Astrocyte of the spinal cord (primary cell): ENCODE measurements at regions not wholly inside any gene's neighbourhood (a gene's known extent, or its start where the extent isn't known, plus 50 kb on each side); places are given as distances from the start of the nearest gene placed in this dataset.

Source experiments
- DNase-seq: peaks from one replicate; pipeline ENCODE4 v3.0.0; 2011; ENCODE audit warnings: low read depth, low spot score
- H3K4me3 ChIP-seq: 2 replicates; pipeline ENCODE4 v1.5.1; 2011; ENCODE audit warnings: low read depth, mild to moderate bottlenecking, low read length, moderate library complexity
- in situ Hi-C: cut with HindIII; loops from 2 replicates; pipeline ENCODE4 v1.10.0; 2017; ENCODE audit warnings: low sequenced_read_pairs
- TF ChIP-seq, protein P1 (sequence below): IDR thresholded peaks from 2 replicates; pipeline ENCODE4 v1.5.1; 2012; ENCODE audit warnings: low read depth, mild to moderate bottlenecking, low read length, inconsistent platforms

DNA sequence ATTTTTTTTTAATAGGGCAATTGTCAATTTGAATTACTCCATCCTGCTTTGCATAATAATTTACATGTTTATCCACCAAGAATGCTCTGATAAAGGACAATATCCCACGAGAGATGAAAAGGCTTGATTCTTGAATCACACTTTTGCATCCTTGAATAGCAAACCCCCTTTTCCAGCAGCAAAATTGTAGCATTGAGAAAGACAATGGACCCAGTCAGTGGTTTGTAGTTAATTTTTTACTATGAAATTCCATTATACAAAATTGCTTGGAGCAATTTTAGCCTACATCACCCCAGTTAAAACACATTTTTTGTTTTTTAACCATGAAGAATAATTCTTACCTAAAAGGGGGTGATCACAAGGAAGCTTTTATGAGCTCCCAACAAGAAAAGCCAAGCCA lies 255.1 kb downstream of the RND3 start:
- in situ Hi-C loops: no loop called here
- H3K4me3 ChIP-seq: no peak overlapping the region
- TF ChIP-seq, protein P1, sequence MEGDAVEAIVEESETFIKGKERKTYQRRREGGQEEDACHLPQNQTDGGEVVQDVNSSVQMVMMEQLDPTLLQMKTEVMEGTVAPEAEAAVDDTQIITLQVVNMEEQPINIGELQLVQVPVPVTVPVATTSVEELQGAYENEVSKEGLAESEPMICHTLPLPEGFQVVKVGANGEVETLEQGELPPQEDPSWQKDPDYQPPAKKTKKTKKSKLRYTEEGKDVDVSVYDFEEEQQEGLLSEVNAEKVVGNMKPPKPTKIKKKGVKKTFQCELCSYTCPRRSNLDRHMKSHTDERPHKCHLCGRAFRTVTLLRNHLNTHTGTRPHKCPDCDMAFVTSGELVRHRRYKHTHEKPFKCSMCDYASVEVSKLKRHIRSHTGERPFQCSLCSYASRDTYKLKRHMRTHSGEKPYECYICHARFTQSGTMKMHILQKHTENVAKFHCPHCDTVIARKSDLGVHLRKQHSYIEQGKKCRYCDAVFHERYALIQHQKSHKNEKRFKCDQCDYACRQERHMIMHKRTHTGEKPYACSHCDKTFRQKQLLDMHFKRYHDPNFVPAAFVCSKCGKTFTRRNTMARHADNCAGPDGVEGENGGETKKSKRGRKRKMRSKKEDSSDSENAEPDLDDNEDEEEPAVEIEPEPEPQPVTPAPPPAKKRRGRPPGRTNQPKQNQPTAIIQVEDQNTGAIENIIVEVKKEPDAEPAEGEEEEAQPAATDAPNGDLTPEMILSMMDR: no peak
- DNase-seq: no peak

DNA sequence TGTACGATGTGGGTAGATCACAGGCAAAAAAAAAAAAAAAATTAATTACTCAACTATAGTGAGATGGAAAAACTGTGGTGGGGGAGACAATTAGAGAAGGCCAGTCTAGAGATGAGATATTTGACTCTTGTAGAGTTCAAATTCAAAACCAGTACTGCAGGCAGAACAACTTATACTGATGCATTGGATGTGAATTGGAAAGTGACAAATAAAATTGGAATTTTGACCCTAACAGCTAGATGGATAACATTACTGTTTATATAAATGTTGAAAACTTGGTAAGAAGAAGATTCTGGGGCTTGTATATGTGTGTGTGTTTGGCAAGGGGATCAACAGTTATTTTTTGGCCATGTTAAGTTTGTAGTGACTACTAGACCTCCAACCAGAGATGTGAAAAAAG lies 256.9 kb downstream of the RND3 start:
- in situ Hi-C loops: no loop called here
- H3K4me3 ChIP-seq: no peak overlapping the region
- TF ChIP-seq, protein P1: no peak
- no peak for DNase-seq

DNA sequence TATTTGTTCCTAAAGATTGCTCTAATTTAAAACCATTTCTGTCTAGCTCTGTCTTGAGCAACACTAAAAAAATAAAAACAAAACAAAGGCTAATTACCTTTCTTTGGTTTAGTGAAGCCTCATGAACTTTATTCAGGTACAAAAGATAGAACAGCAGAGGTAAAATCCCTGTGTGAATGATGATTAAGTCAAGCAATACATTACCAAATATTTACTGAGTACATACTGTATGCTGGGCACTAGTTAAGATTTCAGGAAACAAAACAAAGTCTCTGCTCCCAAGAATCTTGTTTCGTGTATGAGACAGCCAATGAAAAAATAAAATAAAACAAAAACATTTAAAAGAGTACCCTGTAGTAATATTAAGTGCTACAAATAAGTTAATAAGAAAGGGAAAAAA lies 257.5 kb downstream of the RND3 start:
- DNase-seq: no peak
- TF ChIP-seq, protein P1: no peak
- in situ Hi-C loops: no loop called here
- H3K4me3 ChIP-seq: no peak overlapping the region

DNA sequence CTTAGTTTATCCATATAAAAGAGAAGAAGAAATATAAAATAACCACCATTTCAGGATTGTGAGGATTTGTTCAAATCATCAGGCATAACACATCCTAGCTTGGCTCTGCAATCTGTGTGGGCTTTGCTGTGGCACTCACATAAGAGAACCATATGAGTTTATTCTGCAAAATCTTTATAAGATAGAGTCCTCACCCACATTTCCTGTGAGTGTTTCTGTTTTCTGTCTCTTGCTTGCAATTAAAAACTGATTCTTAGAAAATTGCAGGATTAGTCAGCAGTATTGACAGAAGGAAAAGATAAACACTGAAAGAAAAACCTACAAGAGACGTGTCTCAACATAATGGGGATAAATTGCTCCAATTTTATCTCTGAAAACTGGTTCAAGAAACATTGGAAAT lies 258.5 kb downstream of the RND3 start:
- DNase-seq: no peak
- TF ChIP-seq, protein P1: no peak
- in situ Hi-C loops: no loop called here
- no peak overlapping the region for H3K4me3 ChIP-seq

DNA sequence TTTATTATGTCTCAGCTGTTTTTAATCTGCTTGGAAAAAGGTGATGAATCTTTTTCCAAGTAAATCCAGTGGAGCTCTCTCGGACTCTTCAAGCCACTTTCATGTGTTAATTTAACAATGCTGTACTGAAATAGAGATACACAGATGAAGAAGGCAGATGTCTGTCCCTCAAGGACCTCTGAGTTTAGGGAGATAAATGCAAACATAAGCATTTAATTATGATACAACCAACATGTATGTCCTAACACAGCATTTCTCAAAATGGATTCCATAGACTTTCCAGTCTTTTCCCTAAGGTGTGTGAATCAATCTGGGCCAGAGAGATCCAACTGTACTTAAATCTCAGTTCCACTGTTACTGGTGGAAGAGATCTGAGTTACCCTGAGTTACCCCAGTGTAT lies 262.4 kb downstream of the RND3 start:
- TF ChIP-seq, protein P1: no peak
- in situ Hi-C loops: no loop called here
- DNase-seq: no peak
- no peak overlapping the region for H3K4me3 ChIP-seq

DNA sequence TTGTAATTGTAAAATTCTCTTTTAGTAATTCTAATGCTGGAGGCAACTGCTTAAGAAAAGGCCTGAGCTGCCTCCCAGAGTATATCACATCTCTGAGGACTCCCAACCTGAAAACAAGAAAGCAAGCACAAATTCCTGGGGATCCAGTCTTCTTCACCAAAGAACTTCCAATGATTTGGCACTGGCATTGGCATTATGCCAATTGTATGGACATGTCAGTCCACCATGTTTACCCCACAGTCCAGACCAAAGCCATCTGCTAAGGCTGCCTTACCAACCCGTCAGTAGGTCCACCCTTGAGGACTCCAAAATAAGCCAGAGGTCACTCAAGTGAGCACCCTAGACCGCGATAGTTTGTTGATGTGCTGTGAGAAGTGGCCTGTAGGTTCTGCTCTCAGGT lies 263.1 kb downstream of the RND3 start:
- TF ChIP-seq, protein P1: no peak
- H3K4me3 ChIP-seq: no peak overlapping the region
- in situ Hi-C loops: no loop called here
- DNase-seq: no peak

DNA sequence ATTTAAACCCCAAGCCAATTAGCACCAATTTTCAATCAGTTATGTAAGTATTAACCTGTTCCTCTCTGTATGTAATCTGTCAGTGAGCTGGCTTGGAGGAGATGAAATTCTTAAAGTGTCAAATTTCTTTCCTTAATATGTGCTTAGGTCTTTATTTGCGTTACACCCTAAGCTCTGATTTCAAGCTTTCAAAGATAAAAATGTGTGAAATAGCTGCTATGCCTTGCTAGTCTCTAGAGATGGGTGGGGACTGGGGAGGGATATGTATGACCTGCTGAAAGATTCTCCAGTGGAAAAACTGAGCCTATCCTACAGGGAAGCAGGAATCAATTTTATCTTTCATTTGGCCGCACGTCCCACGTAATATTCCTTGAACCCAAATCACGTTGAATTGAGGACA lies 264.5 kb downstream of the RND3 start:
- TF ChIP-seq, protein P1: no peak
- no peak overlapping the region for H3K4me3 ChIP-seq
- DNase-seq: no peak
- in situ Hi-C loops: no loop called here
